DMS 273 (cell line): ENCODE measurements at regions not wholly inside any gene's neighbourhood (a gene's known extent, or its start where the extent isn't known, plus 50 kb on each side); places are given as distances from the start of the nearest gene placed in this dataset.

Experiments used
- DNase-seq: peaks from one replicate; lab custom pipeline; 2025; ENCODE audit not compliant: unreplicated experiment; lab: John Stamatoyannopoulos, UW

DNA sequence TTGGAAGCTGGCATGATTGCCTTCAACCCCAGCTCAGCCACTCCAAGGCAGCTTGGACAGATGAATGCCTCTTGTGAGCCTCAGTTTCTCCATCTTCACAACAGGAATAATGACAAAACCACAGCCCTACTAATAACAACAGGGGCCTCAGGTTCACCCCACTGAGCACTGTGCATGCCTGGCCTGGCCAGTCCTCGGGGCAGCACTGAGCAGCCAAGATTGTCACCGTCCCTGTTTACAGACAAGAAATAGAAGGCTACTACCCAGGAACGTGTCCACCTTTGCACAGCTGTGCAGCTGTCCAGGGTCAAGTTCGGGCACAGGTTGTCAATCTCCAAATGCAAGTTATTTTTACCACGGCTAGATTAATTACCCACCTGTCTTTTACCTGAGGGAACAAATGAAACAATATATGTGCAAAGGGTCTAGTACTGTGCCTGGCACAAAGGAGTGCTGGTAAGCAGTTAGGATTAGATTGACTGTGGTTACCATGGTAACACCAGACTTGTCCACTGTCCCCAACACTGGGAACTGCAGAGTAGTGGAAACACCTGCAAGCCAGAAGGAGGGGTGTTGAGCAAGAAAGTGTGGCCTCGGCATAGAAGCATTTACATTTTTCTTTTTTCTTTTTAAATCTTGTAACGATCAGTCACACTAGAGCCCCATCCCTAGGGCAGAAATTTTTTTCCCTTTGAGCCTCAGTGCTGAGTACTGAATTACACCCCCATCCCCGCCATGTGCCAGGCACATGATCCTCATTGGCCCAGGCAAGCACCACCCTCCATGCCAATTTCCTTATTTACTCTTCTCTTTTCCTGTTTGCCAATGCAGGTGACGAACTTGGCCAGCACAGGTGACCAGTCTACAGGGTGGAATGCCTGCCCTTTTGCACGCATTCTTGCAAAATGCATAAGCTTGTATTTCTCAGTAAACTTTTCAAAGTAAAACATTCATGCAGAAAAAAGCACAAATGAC is 66.3 kb upstream of the SLC6A6 start:
- peak; percentile 22 for DNase-seq

GRCh38 chr3:14336749-14337598 is 65.4 kb upstream of the SLC6A6 start:
- no peak for DNase-seq

DNA sequence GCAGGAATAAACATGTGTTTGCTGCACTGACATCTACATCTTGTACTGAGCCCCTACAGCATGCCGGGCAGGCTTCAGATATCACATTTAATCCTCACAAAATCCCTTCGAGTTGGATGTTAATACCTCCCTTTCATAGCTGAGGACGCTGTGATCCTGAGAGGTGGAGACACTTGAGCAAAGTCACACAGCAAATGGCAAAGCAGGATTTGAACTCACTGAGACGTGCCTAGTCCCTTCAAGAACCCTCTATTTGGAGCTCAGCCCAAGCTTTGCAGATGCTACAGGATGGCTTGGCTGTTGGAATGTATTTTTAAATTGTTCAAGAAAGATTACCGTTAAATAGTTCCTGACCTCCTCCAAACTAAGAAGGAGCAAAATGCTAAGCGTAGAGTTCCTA is 64.6 kb upstream of the SLC6A6 start:
- DNase-seq = no peak

GRCh38 chr3:14338242-14338641 is 64.2 kb upstream of the SLC6A6 start:
- no peak for DNase-seq

- DNase-seq = no peak
Measured at GRCh38 chr3:14338898-14339458, 63.4 kb upstream of the SLC6A6 start.

- no peak for DNase-seq
Measured at GRCh38 chr3:14340960-14341708, 61.3 kb upstream of the SLC6A6 start.

- no peak for DNase-seq
Measured at GRCh38 chr3:14343338-14344112, 58.9 kb upstream of the SLC6A6 start.

DNA sequence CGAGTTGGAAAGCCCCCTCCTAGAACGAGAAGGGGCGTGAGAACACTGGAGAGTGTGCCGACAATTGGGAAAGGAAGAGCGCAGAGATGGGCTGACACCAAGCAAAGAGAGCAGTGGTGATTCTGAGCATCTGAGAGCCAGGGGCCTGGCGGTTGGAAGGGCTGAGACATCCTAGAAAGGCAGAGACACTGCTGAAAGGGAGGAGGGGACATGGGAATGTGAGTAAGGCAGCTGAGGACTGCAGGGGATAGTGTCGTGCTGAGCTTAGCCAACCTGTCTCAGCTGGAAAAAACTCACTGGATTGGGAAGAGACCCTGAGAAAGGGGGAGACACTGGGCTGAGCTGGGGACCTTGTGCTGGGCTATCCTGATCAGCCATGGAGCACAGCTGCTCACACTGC is 58.1 kb upstream of the SLC6A6 start:
- no peak for DNase-seq

GRCh38 chr3:14345496-14346150 is 56.8 kb upstream of the SLC6A6 start:
- DNase-seq = no peak

- DNase-seq = no peak
Measured at GRCh38 chr3:14346191-14346590, 56.2 kb upstream of the SLC6A6 start.

- no peak for DNase-seq
Measured at GRCh38 chr3:14346642-14347041, 55.8 kb upstream of the SLC6A6 start.

- DNase-seq = no peak
Measured at GRCh38 chr3:14347110-14347509, 55.3 kb upstream of the SLC6A6 start.

DNA sequence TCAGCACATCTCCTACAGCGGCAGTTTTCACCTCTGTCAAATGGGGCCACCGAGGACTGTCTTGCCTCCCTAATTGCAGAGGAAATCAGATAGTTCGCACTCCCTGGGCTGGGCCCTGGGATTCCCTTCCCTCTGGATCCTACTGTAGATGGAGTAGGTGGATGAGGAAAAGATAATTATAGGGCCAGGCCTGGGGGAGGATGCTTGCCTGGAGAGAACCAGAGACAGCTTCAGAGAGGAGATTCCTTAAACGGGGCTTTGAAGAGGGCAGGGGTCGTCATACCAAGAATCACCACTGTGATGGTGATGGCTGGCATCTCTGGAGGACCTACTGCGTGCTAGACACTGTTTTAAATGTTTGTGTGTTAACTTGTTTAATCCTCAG is 50.8 kb upstream of the SLC6A6 start:
- DNase-seq = no peak

DNA sequence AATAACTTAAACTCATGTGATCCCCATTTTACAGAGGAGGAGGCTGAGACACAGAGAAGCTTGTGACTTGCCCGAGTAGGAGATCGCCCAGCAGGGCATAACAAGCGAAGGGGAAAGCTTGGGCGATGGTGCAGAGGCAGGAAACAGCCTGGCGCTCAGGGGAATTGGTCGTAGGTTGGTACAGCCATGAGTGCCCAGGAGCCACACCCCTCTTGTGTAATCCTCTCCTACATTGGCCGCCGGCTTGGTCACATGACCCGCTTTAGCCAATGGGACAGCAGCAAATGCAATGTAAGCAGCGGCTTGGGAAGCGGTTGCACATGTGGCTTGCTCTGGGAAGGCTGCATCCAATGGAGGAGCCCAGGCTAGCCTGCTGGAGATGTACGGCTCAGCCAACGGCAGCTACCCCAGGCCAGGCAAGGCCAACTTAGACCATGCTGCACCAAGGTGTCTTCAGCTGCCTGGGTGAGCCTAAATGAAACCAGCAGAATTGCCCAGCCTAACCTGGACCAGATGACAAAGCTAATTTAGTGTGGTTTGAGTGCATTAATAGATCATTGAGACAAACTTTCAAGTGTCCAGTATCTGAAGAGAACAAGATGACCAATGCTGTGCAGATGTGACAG is 50.3 kb upstream of the SLC6A6 start:
- peak; percentile 31 for DNase-seq
